Endometrial microvascular endothelial cells (primary cell): ENCODE measurements at regions not wholly inside any gene's neighbourhood (a gene's known extent, or its start where the extent isn't known, plus 50 kb on each side); places are given as distances from the start of the nearest gene placed in this dataset.

ENCODE experiments used
- in situ Hi-C: cut with HindIII; loops from 2 replicates; pipeline ENCODE4 v1.10.0; 2017; ENCODE audit warnings: low sequenced_read_pairs, low pct_unique_long_range_greater_than_20kb; ENCODE audit errors: inconsistent ontology term

DNA sequence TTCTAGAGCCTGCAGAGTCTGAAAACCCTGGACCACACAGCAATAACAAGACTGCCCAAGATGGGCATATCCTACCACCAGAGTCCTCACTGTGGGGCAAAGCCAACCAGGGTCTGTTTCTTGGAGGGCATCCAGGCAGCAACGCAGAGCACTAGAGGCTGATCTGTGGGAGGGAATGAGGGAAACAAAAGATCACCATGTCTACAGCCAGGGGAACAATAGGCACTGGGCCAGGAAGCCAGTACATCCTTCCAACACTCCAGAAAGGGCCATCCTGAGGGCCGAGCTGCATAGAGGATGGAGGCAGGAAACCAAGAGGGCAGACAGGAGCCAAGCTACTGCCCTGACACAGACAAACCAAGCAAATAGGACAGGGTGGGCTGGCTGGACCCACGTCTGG lies 416.1 kb upstream of the IRX4 start:
- in situ Hi-C loops = no loop called here

DNA sequence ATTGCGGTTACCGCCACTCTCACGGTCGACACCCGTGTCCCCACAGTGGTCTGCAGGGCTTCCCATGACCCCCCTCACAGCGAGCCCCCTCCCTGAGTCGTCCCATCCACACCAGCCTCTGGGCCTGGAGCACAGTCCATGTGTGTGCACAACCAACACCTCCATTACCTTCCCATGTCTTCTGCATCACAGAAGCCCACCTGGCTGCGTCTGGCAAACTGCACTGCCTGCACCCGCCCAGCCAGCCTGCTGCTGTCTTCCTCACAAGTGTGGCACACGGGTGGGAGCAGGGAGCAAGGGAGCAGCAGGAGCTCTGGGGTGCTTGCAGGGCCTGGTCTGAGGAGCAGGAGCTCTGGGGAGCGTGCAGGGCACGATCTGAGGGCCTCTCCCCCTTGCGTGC lies 415.3 kb upstream of the IRX4 start:
- in situ Hi-C loops = no loop called here

DNA sequence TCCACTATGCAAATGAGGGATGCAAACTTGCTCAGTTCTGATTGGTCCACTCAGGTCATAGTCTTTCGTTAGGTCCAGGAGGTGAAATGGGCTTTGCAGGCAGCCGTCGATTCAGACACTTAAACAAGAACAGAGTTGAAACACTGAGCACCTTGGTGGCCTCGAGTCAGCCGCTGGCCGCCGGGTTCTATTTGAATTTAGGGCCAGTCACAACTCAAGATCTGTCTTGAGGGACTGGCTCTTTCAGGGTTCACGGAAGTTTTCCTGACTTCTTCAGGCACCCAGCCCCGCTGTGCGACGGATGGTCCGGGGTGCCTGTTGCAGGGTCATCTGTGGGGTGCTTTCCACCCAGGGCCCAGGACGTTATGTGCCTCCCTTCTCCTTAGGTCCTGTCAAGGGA lies 412.8 kb upstream of the IRX4 start:
- in situ Hi-C loops = no loop called here

DNA sequence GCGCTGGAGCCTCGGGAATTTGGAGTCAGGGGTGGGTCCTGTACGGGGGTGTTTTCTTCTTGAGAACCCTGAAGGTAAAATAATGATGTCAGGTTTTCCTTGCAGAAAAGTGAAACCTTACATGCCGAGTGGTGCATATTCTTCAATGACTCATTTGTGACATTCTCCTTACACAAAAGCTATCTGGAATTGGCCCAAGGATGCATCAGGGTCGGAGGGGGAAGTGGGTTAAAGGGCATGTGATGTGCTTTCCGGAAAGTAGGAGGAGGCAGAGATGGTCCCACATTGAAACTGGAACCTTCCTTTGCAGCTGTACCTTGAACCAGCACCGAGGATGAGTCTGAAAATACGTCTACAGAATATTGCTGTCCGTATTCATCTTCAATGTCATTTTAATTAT lies 411.2 kb upstream of the IRX4 start:
- in situ Hi-C loops = no loop called here

DNA sequence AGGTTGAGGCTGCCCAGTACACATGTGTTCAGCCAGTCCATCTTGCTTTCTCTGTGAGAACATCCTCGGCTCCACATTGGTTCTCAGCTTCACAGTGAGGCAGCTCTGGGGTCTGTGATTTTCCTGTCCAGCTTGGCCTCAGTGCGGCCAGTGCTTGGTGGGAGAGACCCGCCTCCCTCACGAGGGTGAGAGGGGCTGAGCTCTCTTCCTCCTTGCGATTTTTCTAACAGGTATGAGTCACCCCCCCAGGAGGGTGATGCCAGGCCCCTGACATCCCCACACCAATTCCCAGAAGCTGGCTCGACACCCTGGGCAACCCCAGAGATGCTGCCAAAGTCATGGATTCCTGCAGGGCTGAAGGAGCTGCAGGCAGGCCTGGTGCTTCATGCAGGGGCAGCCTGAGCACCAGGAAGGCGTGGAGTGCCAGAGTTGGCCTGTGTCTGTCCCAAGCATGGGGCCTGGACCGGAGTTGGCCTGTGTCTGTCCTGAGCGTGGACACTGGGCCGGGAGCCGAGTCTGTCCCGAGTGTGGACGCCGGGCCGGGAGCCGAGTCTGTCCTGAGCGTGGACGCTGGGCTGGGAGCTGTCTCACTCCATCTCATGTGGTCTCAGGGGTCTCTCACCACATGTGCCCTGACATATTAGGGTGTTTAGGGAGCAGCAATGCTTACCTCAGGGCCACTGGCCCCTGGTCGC lies 408.6 kb upstream of the IRX4 start:
- in situ Hi-C loops = no loop called here

DNA sequence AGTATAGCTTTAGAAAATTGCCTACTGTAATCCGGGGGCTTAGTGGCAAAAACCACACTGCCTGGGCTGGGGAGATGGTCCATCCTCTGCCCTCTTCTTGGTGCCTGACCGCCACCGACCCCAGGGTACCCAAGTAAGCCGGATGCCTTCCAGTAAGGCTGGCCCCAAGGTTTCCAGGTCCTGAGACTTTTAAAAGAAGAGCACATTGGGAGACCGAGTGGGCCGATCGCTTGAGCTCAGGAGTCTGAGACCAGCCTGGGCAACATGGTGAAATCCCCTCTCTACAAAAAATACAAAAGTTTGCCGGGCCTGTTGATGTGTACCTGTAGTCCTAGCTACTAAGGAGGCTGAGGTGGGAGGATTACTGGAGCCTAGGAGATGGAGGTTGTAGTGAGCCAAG lies 406.7 kb upstream of the IRX4 start:
- in situ Hi-C loops = no loop called here

DNA sequence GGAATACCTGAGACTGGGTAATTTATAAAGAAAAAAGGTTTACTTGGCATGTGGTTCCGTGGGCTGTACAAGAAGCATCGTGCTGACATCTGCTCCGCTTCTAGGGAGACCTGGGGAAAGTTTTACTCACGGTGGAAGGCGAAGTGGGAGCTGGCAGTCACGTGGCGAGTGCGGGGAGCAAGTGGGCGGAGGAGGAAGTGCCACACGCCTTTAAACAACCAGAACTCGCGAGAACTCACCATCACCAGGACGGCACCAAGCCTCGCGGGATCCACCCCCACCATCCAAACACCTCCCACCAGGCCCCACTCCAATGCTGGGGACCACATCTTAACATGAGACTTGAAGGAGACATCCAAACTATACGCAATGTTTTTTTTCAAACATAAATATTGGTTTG lies 406.2 kb upstream of the IRX4 start:
- in situ Hi-C loops = no loop called here

DNA sequence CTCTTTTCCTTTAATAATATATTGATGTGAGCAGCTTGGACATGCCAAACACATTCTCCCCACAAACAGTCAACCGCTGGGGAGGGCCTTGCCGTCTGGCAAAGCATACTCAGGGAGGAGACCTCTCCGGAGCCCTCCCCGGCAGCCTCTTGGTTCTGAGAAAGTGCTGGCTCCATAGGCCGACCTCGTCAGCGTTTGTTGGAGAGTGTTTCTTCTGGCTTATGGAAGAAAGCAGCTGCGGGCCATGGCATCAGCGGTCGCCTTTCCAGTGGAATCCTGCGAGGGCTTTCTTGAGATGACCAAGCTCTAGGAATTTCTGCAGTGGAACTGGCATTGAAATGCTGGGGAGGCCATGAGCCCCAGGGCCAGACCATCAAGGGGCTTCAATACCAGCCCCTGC lies 405.7 kb upstream of the IRX4 start:
- in situ Hi-C loops = no loop called here

DNA sequence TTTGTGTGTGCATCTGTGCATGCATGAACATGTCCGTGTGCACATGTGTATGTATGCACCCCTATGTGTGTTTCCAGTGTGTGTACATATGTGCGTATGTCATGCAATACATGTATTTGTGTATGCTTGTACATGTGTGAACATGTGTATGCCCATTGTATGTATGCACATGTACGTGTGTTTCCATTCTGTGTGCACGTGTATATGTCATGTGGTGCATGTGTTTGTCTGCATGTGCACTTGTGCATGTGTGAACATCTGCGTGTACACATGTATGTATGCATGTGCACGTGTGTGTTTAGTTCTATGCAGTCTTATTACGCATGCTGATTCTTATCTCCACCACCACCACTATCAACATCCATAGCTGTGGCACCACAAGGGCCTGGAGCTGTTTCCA lies 403.5 kb upstream of the IRX4 start:
- in situ Hi-C loops = no loop called here

DNA sequence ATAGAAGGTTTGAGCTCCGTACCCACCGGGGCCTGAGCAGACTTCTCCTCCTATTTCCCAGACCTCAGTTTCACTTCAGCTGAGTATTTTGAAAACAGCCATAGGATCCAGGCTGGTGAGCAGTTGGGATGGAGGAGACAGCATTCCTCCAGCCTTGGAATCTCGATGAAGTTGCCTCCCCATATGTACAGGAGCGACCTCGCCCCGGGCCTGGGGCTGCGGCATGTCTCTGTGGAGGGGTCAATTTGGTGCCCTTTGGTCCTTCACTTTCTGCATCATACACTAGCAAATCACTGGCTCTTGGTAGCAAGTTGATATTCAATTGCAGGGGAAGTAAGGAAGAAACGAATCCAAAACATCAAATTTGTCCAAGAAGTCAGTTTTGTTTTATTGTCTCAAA lies 402.0 kb upstream of the IRX4 start:
- in situ Hi-C loops = no loop called here

DNA sequence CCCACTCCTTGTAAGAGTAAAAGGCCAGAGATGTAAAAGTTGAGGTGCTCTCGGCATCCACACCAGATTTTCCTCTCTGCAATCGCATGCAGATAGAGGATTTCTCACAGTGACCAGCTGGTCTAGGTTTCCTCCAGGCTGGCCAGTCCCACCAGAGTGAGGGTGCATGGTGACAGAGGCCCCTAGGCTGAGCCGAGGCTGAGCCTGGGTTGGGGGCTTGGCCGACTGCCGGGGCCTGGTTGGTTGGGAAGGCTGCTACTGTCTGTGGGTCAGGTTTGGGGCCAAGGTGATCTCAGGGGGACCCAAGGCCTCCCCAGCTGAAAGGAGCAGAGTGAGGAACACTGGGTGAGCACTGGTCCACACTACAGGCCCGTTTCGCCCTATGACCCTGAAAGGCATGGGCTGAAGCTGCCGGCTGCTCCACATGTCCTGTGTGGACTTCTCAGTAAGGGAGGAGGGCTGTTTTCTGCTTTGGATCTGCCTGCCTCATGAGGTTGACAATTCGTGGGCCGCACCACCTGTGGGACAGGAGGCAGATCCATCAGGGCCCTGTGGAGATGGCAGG lies 400.8 kb upstream of the IRX4 start:
- in situ Hi-C loops = no loop called here

DNA sequence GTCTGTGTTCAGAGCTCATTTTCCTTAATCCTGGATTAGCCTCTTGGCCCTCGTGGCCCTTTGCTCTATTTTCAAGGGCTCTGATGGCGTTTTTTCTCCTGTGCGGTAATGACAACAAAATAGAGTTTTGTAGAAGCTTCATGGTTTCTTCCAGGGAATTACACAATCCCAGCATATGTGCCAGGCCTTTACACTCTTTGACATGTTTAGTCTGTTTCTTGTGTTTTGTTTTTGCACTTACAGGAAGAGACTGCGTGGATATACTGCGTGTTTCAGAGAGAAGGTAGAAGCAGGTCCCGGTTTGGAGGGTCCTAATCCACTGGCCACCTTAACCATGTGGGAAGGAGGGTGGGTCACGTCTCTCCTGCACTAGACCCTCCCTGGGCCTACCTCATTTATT lies 400.2 kb upstream of the IRX4 start:
- in situ Hi-C loops = no loop called here

DNA sequence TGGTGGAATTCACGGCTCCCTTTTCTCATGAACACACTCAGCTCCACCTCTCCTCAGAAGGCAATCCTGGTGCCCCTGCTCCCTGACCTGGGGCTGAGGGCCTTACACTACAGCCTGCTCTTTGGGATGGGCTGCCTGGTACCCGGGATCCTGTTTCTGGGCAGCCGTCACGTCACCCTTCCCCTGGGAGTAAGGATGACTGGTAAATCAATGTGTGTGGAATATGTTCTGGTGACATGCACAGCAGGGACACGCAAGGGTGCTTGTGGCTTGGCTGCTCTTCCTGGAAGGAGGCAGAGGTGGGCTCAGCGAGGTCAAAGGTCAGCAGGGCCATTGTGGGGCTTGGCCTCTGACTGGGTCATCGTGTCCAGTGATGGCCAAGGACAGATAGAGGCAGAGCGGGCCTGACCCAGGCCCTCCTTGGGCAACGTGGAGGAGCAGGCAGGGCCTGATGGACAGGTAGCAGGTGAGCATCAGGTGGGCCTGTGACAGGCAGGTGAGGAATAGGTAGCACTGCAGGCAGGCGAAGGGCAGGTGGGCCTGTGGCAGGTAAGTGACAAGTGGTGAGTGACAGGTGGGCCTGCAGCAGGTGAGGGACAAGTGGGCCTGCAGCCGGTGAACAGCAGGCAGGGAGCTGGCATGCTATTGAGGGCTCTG lies 399.4 kb upstream of the IRX4 start:
- in situ Hi-C loops = no loop called here

DNA sequence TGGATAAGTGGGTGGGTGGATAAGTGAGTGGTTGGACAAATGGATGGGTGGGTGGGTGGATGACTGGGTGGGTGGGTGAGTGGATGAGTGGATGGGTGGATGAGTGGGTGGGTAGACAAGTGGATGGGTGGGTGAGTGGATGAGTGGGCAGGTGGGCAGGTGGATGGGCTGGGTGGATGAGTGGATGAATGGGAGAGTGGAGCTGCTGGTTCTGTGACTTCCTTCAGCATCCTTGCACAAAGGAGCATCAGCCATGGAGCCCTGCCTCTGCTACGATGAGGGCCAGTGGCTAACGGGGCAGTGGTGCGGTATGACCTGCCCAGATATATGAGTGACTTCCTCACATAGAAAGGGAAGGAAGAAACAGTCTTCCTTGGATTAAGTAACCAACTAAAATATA lies 398.7 kb upstream of the IRX4 start:
- in situ Hi-C loops = no loop called here

DNA sequence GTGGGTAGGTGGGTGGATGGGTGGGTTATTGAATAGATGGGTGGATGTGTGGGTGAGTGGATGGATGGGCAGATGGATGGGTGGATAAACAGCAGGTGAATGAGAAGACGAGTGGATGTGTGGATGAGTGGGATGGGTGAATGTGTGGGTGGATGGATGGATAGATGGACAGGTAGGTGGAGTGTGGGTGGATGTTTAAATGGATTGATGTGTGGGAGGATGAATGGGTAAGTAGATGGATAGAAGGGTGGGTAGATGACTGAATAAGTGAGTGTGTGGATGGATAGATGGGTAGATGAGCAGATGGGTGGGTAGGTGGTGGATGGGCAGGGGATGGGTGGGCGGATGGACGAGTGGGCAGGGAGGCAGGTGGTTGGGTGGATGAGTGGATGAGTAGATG lies 397.6 kb upstream of the IRX4 start:
- in situ Hi-C loops = no loop called here

DNA sequence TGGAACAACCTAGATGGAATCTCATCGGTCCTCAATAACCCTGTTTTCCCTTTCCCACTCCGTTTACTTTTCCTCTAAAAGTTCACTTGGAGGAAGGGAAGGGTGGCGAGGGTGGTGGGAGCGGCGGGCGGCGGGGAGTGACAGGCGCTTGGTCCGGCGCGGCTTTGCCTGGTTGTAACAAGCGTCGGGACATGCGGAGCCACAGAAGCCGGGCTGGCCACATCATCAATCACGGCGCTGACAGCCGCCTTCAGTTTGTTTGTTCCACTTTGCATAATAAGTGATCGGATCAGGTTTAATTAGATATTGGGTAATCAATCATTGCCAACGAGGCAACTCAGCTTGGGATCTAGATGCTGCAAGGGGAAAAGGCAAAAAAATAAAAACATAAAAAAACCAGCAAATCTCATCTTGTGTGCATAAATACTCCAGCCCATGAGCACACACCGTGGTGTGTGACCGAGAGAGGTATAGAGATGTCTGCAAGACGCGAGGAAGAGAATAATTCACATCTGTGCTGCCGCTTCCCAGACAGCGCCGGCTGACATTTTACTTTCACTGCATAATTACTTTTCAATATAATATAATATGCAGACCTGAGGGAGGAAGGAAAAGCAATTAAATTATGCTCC lies 396.2 kb upstream of the IRX4 start:
- in situ Hi-C loops = no loop called here

DNA sequence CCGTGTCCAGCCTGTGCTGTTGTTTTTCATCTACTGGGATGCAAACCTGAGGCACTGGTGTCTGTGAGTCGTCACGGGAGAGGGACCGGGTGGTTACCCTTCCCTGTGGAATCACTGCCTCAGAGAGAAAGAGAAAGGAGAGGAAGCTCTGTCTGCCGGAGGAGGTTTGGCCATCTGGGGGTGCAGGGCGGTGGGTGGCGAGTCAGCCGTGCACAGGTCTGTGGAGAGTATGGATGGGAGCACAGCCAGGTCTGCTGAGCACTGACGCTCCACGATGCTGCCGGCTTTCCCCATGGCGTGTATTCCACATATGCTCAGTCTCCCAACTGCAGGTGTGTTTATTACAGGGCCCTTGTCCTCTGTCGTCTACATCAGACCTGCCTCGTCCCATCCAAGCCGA lies 395.2 kb upstream of the IRX4 start:
- in situ Hi-C loops = no loop called here

DNA sequence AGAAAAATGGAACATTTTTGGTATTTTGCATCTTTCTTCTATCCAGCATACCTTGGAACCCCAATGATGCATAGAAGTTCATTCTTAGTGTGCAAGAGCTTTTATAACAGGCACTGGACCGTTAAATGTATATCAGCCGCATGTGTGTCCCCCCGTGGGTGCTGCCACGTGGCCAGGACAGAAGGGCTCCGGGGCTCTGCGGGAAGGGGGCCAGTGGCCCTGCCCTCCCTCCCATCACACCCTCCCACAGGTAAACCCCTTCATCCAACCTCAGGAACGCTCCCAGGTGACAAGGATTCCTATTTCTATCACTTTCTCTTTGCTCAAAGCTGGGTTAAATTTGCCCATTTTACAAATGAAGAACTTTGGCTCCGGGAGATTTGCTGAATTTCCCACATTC lies 393.4 kb upstream of the IRX4 start:
- in situ Hi-C loops = no loop called here

DNA sequence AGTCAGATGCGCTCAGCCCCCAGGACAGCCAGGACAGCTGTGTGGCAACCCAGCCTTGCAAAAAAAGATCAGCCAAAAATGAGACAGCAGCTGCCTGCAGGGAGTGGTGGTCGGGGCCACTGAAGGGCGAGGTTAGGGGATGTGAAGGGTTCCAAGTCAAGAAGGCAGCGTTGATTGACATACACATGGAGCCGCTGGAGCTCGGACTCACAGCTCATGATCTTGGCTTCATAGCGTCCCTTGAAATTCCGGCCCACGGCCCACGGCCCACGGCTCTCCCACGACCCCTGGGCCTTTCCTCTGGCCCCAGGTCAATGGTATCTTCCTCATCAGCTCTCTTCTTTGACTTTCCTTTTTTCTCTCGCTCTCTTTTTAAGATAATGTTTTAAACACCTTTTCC lies 390.0 kb upstream of the IRX4 start:
- in situ Hi-C loops = no loop called here

DNA sequence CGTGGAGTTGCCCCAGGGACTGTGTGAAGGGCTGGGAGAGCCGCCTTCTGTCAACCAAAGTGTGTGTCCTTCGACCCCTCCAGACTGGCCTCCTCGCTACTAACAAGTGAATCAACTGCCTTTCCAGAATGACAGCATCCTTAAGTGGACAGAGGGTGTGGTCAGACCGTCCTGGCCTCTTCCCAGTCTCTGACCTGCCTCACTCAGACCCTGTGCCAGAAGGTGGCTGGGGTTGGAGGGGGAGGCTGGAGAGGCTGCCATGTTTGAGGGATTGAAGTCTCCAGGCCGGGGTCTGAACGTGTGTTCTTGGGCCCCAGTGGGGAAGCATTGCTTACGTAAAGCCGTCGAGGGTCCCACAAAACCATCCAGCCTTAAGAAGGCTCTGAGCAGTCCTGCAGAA lies 389.3 kb upstream of the IRX4 start:
- in situ Hi-C loops = no loop called here
